ENCODE measurements at regions not wholly inside any gene's neighbourhood (a gene's known extent, or its start where the extent isn't known, plus 50 kb on each side); places are given as distances from the start of the nearest gene placed in this dataset.
A peak's percentile ranks its signal among the peaks of the same experiment; 100 is the strongest.
"Not testable (repeated sequence)": the region's sequence is repeated elsewhere in the genome, so short reads cannot be mapped to it uniquely, and the experiment has no call there.

GRCh38 chr4:188658958-188659522 is 519.8 kb downstream of the TRIML1 start:
- TF ChIP-seq CTCF (IDR thresholded peaks at IDR 0.05; ENCODE audit: control insufficient read depth, extremely low read depth, insufficient read depth): peak; percentile 44
- no peak for DNase-seq (ENCODE audit: low read depth)
- no peak overlapping the region for H3K4me3 ChIP-seq (ENCODE audit: low read depth, low read length)

- TF ChIP-seq CTCF (IDR thresholded peaks at IDR 0.05; ENCODE audit: control insufficient read depth, extremely low read depth, insufficient read depth): no peak
- H3K4me3 ChIP-seq (ENCODE audit: low read depth, low read length): no peak overlapping the region
- no peak for DNase-seq (ENCODE audit: low read depth)
Measured at GRCh38 chr4:188660796-188661195, 521.6 kb downstream of the TRIML1 start.

- TF ChIP-seq CTCF (IDR thresholded peaks at IDR 0.05; ENCODE audit: control insufficient read depth, extremely low read depth, insufficient read depth): no peak
- H3K4me3 ChIP-seq (ENCODE audit: low read depth, low read length): no peak overlapping the region
- no peak for DNase-seq (ENCODE audit: low read depth)
Measured at GRCh38 chr4:188661502-188661901, 522.3 kb downstream of the TRIML1 start.

GRCh38 chr4:188663369-188663768 is 524.1 kb downstream of the TRIML1 start:
- no peak for DNase-seq (ENCODE audit: low read depth)
- H3K4me3 ChIP-seq (ENCODE audit: low read depth, low read length): no peak overlapping the region
- no peak for TF ChIP-seq CTCF (IDR thresholded peaks at IDR 0.05; ENCODE audit: control insufficient read depth, extremely low read depth, insufficient read depth)

GRCh38 chr4:188665491-188666457 is 526.5 kb downstream of the TRIML1 start:
- no peak overlapping the region for H3K4me3 ChIP-seq (ENCODE audit: low read depth, low read length)
- no peak for DNase-seq (ENCODE audit: low read depth)
- TF ChIP-seq CTCF (IDR thresholded peaks at IDR 0.05; ENCODE audit: control insufficient read depth, extremely low read depth, insufficient read depth): no peak

- not testable (repeated sequence) for DNase-seq (ENCODE audit: low read depth); H3K4me3 ChIP-seq (ENCODE audit: low read depth, low read length)
Measured at GRCh38 chr4:188678691-188679090, 539.5 kb downstream of the TRIML1 start.

- no peak for TF ChIP-seq CTCF (IDR thresholded peaks at IDR 0.05; ENCODE audit: control insufficient read depth, extremely low read depth, insufficient read depth)
- no peak overlapping the region for H3K4me3 ChIP-seq (ENCODE audit: low read depth, low read length)
- no peak for DNase-seq (ENCODE audit: low read depth)
Measured at GRCh38 chr4:188680004-188680666, 540.9 kb downstream of the TRIML1 start.
